ENCODE measurements at regions not wholly inside any gene's neighbourhood (a gene's known extent, or its start where the extent isn't known, plus 50 kb on each side); places are given as distances from the start of the nearest gene placed in this dataset.

- H3K27ac ChIP-seq, result no peak overlapping the region
- DNase-seq, result no peak
- no peaks in the 10 kb centered on the region for H3K4me1 ChIP-seq (ENCODE audit: insufficient read depth)
- intact Hi-C loops (cut with DNase I), result no loop called here
- H3K4me3 ChIP-seq, result no peak overlapping the region
- no peak for TF ChIP-seq EP300 (IDR thresholded peaks at IDR 0.05)
- TF ChIP-seq CTCF (IDR thresholded peaks at IDR 0.05), result no peak
- no peak for TF ChIP-seq POLR2A (IDR thresholded peaks at IDR 0.05)
- no peaks in the 10 kb centered on the region for H3K9me3 ChIP-seq
- WGBS, 3 donors, result 47 to 64% (median 56%) methylated on average over 2 of the region's 2 CpGs
- H3K36me3 ChIP-seq, result no peaks in the 10 kb centered on the region
- H3K27me3 ChIP-seq, result no peaks in the 10 kb centered on the region
Measured at GRCh38 chr11:92855607-92856405, 113.6 kb upstream of the MTNR1B start.

DNA sequence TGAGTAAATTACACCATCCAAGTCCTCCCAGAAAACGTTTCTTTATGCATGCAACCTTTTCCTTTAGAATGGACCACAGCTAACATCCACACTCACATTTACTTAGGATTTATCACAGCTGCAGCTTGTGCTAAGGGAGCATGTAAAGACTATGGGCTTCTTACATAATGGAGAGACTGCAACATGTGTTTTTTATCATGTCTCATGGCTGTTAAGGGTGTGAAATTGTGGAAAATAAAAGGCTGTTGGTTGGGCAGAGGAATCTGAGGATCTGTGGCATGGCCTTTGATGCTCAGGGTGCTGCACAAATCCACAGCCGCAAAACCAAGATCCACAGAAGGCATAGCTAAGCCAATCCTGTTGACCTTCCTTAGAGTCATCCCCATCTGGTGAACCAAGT lies 112.0 kb upstream of the MTNR1B start:
- Histone ChIP-seq H3K27me3 (no peaks in the 10 kb centered on the region), H3K36me3 (no peaks in the 10 kb centered on the region), H3K27ac (no peak overlapping the region), H3K4me1 (ENCODE audit: insufficient read depth) (no peaks in the 10 kb centered on the region), H3K9me3 (no peaks in the 10 kb centered on the region), H3K4me3 (no peak overlapping the region)
- TF ChIP-seq POLR2A (IDR thresholded peaks at IDR 0.05) (no peak), CTCF (IDR thresholded peaks at IDR 0.05) (no peak), EP300 (IDR thresholded peaks at IDR 0.05) (no peak)
- no peak for DNase-seq
- 48 to 70% (median 58%) methylated on average over 2 of the region's 2 CpGs for WGBS, 3 donors
- intact Hi-C loops (cut with DNase I), result no loop called here

DNA sequence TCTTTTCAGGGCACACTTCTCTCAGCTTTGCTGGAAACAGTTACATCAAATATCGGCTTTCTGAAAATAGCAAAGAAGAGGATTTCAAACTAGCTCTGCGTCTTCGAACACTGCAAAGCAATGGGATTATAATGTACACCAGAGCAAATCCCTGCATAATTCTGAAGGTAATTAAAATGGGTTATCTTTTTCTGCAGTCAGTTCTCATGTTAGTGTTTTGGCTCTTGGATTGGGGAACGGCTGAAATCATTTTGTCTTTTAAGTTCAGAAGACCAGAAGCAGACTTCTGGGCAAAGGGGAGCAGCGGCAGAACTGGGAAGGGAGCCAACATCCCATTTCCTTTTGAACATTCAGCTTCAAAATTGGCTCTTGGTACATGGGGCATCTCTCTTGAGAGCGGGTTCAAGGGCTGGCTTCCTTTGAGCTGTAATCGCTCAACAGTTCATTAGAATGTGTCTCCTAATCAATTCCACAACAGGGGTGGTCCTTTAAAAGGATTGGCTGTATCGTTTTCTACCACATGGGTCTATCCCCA lies 110.2 kb upstream of the MTNR1B start:
- Histone ChIP-seq H3K27me3 (no peaks in the 10 kb centered on the region), H3K27ac (no peak overlapping the region), H3K36me3 (no peaks in the 10 kb centered on the region), H3K4me1 (ENCODE audit: insufficient read depth) (no peaks in the 10 kb centered on the region), H3K9me3 (no peaks in the 10 kb centered on the region), H3K4me3 (no peak overlapping the region)
- 26 to 45% (median 32%) methylated on average over 8 of the region's 8 CpGs for WGBS, 3 donors
- no peak for TF ChIP-seq EP300 (IDR thresholded peaks at IDR 0.05)
- no peak for TF ChIP-seq POLR2A (IDR thresholded peaks at IDR 0.05)
- no peak for TF ChIP-seq CTCF (IDR thresholded peaks at IDR 0.05)
- intact Hi-C loops (cut with DNase I), result no loop called here
- no peak for DNase-seq

- no peaks in the 10 kb centered on the region for H3K4me1 ChIP-seq (ENCODE audit: insufficient read depth)
Measured at GRCh38 chr11:92861634-92862033, 107.8 kb upstream of the MTNR1B start.

More at GRCh38 chr11:92861634-92862033, 107.8 kb upstream of the MTNR1B start:
- Histone ChIP-seq H3K27ac (no peak overlapping the region), H3K27me3 (no peaks in the 10 kb centered on the region), H3K4me3 (no peak overlapping the region), H3K9me3 (no peaks in the 10 kb centered on the region), H3K36me3 (no peaks in the 10 kb centered on the region)
- TF ChIP-seq POLR2A (IDR thresholded peaks at IDR 0.05) (no peak), EP300 (IDR thresholded peaks at IDR 0.05) (no peak), CTCF (IDR thresholded peaks at IDR 0.05) (no peak)
- intact Hi-C loops (cut with DNase I), result no loop called here
- DNase-seq, result no peak
- WGBS, 3 donors, result 30 to 50% (median 45%) methylated on average over 3 of the region's 3 CpGs
